ENCODE measurements at regions not wholly inside any gene's neighbourhood (a gene's known extent, or its start where the extent isn't known, plus 50 kb on each side); places are given as distances from the start of the nearest gene placed in this dataset.

- DNase-seq (ENCODE audit: low read depth in 2 of 2) = no peak
Observed at GRCh38 chr4:149296503-149296902, 519.1 kb downstream of the IQCM start.

GRCh38 chr4:149296084-149296483 lies 519.6 kb downstream of the IQCM start:
- DNase-seq (ENCODE audit: low read depth in 2 of 2) = no peak

GRCh38 chr4:149294601-149295000 lies 521.0 kb downstream of the IQCM start:
- DNase-seq (ENCODE audit: low read depth in 2 of 2) = no peak

- no peak for DNase-seq (ENCODE audit: low read depth in 2 of 2)
Observed at GRCh38 chr4:149293046-149293649, 522.5 kb downstream of the IQCM start.

- no peak for DNase-seq (ENCODE audit: low read depth in 2 of 2)
Observed at GRCh38 chr4:149292425-149293007, 523.1 kb downstream of the IQCM start.

- no peak for DNase-seq (ENCODE audit: low read depth in 2 of 2)
Observed at GRCh38 chr4:149291463-149291862, 524.2 kb downstream of the IQCM start.

- no peak for DNase-seq (ENCODE audit: low read depth in 2 of 2)
Observed at GRCh38 chr4:149280806-149281205, 534.8 kb downstream of the IQCM start.

GRCh38 chr4:149279776-149280175 lies 535.9 kb downstream of the IQCM start:
- DNase-seq (ENCODE audit: low read depth in 2 of 2) = no peak

- no peak for DNase-seq (ENCODE audit: low read depth in 2 of 2)
Observed at GRCh38 chr4:149279331-149279730, 536.3 kb downstream of the IQCM start.

- DNase-seq (ENCODE audit: low read depth in 2 of 2) = no peak
Observed at GRCh38 chr4:149277705-149278104, 537.9 kb downstream of the IQCM start.

GRCh38 chr4:149269835-149270234 lies 545.8 kb downstream of the IQCM start:
- no peak for DNase-seq (ENCODE audit: low read depth in 2 of 2)

- no peak for DNase-seq (ENCODE audit: low read depth in 2 of 2)
Observed at GRCh38 chr4:149266301-149266700, 549.3 kb downstream of the IQCM start.

GRCh38 chr4:149265645-149266044 lies 550.0 kb downstream of the IQCM start:
- DNase-seq (ENCODE audit: low read depth in 2 of 2) = no peak

GRCh38 chr4:149264093-149264733 lies 551.4 kb downstream of the IQCM start:
- peak in 1 of 2 donors; percentile 0 for DNase-seq (ENCODE audit: low read depth in 2 of 2)

- DNase-seq (ENCODE audit: low read depth in 2 of 2) = no peak
Observed at GRCh38 chr4:149248191-149248764, 567.4 kb downstream of the IQCM start.

- no peak for DNase-seq (ENCODE audit: low read depth in 2 of 2)
Observed at GRCh38 chr4:149247164-149247563, 568.5 kb downstream of the IQCM start.

- no peak for DNase-seq (ENCODE audit: low read depth in 2 of 2)
Observed at GRCh38 chr4:149245333-149245732, 570.3 kb downstream of the IQCM start.

- DNase-seq (ENCODE audit: low read depth in 2 of 2) = no peak
Observed at GRCh38 chr4:149238097-149238496, 577.5 kb downstream of the IQCM start.

- DNase-seq (ENCODE audit: low read depth in 2 of 2) = no peak
Observed at GRCh38 chr4:149234798-149235197, 580.8 kb downstream of the IQCM start.

GRCh38 chr4:149223659-149224058 lies 592.0 kb downstream of the IQCM start:
- no peak for DNase-seq (ENCODE audit: low read depth in 2 of 2)

GRCh38 chr4:149218672-149219071 lies 597.0 kb downstream of the IQCM start:
- DNase-seq (ENCODE audit: low read depth in 2 of 2) = no peak

- no peak for DNase-seq (ENCODE audit: low read depth in 2 of 2)
Observed at GRCh38 chr4:149214301-149214700, 601.3 kb downstream of the IQCM start.

GRCh38 chr4:149211876-149212275 lies 603.8 kb downstream of the IQCM start:
- DNase-seq (ENCODE audit: low read depth in 2 of 2) = no peak

All from stimulated activated CD8-positive, alpha-beta memory T cell treated with anti-CD3 and anti-CD28 coated beads, Interleukin-2, amount 100 ng/mL, for 48 hours (primary cell).